Esophagus muscularis mucosa (tissue), 4 donors: ENCODE measurements at regions not wholly inside any gene's neighbourhood (a gene's known extent, or its start where the extent isn't known, plus 50 kb on each side); places are given as distances from the start of the nearest gene placed in this dataset.

Source experiments
- EP300 ChIP-seq: sonication (generic); formaldehyde crosslinking; IDR thresholded peaks from one replicate; pipeline ENCODE4 v1.6.1; 2017; ENCODE audit warnings: antibody characterized with exemption
- POLR2A ChIP-seq: fragments of 450-650 bp; IDR thresholded peaks from one replicate; pipeline ENCODE4 v1.6.1; 2017; ENCODE audit warnings: antibody characterized with exemption, moderate library complexity, mild to moderate bottlenecking, low read depth
- POLR2AphosphoS5 ChIP-seq, 2 donors: sonication (generic); formaldehyde crosslinking; IDR thresholded peaks; one replicate each; pipeline ENCODE4 v1.6.1; 2017; ENCODE audit warnings: antibody characterized with exemption in 2 of 2
- TF ChIP-seq, protein P1 (sequence below), 3 experiments: fragments of 200-600 bp in 2 of 3; fragments of 450-650 bp in 1 of 3; sonication (generic) in 2 of 3; IDR thresholded peaks; one replicate each; pipeline ENCODE4 v1.5.1; 2017 to 2019; ENCODE audit warnings: antibody characterized with exemption in 3 of 3, mild to moderate bottlenecking in 2 of 3, moderate library complexity in 1 of 3

DNA sequence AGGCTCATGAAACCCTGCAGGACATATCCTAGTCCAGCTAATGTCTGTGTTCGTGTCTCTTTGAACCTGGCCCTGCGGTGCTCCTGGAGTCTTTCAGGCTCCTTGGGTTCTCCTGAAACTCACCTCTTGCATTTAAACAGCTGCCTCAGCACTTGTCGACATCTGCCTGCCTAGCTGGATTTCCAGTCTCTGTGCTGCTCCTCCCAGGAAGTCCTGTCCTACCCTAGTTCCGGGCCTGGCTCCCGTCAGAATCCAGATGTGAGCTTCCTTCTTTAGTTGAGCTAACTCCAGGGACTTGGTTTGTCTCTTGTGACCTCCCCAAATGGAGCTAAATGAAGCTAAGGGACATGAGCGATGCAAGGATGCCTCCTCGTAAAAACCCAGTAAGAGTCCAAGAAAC, 155.2 kb upstream of the PIRT start:
- TF ChIP-seq POLR2A: no peak
- TF ChIP-seq, protein P1, sequence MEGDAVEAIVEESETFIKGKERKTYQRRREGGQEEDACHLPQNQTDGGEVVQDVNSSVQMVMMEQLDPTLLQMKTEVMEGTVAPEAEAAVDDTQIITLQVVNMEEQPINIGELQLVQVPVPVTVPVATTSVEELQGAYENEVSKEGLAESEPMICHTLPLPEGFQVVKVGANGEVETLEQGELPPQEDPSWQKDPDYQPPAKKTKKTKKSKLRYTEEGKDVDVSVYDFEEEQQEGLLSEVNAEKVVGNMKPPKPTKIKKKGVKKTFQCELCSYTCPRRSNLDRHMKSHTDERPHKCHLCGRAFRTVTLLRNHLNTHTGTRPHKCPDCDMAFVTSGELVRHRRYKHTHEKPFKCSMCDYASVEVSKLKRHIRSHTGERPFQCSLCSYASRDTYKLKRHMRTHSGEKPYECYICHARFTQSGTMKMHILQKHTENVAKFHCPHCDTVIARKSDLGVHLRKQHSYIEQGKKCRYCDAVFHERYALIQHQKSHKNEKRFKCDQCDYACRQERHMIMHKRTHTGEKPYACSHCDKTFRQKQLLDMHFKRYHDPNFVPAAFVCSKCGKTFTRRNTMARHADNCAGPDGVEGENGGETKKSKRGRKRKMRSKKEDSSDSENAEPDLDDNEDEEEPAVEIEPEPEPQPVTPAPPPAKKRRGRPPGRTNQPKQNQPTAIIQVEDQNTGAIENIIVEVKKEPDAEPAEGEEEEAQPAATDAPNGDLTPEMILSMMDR (IDR thresholded peaks at IDR 0.05): no peak
- no peak for TF ChIP-seq POLR2AphosphoS5 (IDR thresholded peaks at IDR 0.05)
- no peak for TF ChIP-seq EP300
